ENCODE measurements at regions not wholly inside any gene's neighbourhood (a gene's known extent, or its start where the extent isn't known, plus 50 kb on each side); places are given as distances from the start of the nearest gene placed in this dataset.

GRCh38 chr2:209321581-209321980, 102.3 kb upstream of the MAP2 start:
- TF ChIP-seq, protein P1, sequence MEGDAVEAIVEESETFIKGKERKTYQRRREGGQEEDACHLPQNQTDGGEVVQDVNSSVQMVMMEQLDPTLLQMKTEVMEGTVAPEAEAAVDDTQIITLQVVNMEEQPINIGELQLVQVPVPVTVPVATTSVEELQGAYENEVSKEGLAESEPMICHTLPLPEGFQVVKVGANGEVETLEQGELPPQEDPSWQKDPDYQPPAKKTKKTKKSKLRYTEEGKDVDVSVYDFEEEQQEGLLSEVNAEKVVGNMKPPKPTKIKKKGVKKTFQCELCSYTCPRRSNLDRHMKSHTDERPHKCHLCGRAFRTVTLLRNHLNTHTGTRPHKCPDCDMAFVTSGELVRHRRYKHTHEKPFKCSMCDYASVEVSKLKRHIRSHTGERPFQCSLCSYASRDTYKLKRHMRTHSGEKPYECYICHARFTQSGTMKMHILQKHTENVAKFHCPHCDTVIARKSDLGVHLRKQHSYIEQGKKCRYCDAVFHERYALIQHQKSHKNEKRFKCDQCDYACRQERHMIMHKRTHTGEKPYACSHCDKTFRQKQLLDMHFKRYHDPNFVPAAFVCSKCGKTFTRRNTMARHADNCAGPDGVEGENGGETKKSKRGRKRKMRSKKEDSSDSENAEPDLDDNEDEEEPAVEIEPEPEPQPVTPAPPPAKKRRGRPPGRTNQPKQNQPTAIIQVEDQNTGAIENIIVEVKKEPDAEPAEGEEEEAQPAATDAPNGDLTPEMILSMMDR (IDR thresholded peaks at IDR 0.05; ENCODE audit: insufficient read depth, missing control alignments) = no peak
- FAIRE-seq = no peak

DNA sequence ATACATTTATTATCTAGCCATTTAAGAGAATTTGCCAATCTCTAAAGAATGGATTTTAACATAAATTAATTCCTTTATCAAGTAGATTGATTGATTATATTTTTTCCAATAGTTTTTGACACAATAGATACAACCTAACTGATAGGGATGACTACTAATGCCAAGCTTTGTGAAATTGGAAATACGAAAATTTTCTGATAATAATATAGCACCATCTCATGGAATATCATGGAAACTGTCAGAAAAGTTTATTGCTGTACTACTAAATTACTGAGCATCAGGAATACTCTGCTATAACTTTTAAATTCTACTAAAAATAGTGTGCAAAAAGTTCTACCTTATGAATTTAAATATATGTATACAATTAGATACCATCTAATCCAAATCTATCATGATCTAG, 101.8 kb upstream of the MAP2 start:
- TF ChIP-seq, protein P1 (IDR thresholded peaks at IDR 0.05; ENCODE audit: insufficient read depth, missing control alignments) = peak; percentile 33
- DNase-seq (ENCODE audit: insufficient read length, low spot score) (no peak), FAIRE-seq (no peak)

More at GRCh38 chr2:209321581-209321980, 102.3 kb upstream of the MAP2 start:
- no peak for DNase-seq (ENCODE audit: insufficient read length, low spot score)

GRCh38 chr2:209322905-209323512, 100.8 kb upstream of the MAP2 start:
- TF ChIP-seq, protein P1 (IDR thresholded peaks at IDR 0.05; ENCODE audit: insufficient read depth, missing control alignments) = no peak
- no peak for FAIRE-seq

DNA sequence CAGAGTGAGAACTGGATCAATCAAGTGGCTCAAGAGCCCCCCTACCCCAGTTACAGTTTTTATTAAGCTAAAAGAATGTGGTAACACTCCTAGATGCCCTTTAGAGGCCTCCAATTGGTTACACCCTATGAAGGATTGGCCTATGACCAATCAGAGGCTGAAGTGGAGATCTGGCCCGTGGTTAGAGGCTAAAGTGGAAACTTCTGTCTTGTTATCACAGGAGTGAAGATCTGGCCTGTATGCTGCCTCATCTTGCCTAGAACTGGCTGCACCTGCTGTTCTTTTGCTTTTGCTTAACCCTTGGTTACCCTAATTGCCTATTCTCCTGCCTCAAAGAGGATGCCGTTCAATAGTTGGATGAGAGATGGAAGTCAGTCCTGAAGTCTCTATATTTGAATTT, 100.1 kb upstream of the MAP2 start:
- TF ChIP-seq, protein P1 (IDR thresholded peaks at IDR 0.05; ENCODE audit: insufficient read depth, missing control alignments) = no peak
- DNase-seq (ENCODE audit: insufficient read length, low spot score) (no peak), FAIRE-seq (no peak)

More at GRCh38 chr2:209322905-209323512, 100.8 kb upstream of the MAP2 start:
- DNase-seq (ENCODE audit: insufficient read length, low spot score) = no peak

- TF ChIP-seq, protein P1 (IDR thresholded peaks at IDR 0.05; ENCODE audit: insufficient read depth, missing control alignments) = no peak
- no peak for DNase-seq (ENCODE audit: insufficient read length, low spot score)
- FAIRE-seq = no peak
Measured at GRCh38 chr2:209324281-209324680, 99.6 kb upstream of the MAP2 start.

DNA sequence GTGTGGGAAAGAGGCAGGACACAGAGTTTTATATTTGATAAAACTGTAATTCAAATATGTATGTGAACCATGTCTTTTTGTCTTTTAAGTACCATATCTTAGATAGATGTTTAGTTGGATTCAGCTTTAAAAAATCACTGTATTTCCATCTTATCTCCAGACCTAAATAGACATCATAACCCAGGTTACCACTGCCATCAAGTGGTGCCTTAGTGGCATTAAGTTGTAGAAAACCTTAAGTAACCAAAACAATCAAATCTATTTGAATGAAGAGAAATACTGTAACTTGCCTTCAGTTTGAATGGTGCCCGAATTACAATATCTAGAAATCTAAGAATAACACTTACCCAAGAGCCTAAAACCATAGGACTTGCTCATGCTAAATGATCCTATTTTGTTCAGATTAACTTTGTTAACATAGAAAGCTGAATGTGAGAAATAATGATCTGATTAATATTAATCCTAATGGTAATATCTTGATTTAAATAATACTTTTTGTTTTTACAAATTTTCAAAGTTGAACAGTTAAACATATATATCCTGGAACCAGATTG, 92.5 kb upstream of the MAP2 start:
- TF ChIP-seq, protein P1 (IDR thresholded peaks at IDR 0.05; ENCODE audit: insufficient read depth, missing control alignments) = peak; percentile 56
- DNase-seq (ENCODE audit: insufficient read length, low spot score) (no peak), FAIRE-seq (no peak)

All from D721Med (cell line).